ENCODE measurements at regions not wholly inside any gene's neighbourhood (a gene's known extent, or its start where the extent isn't known, plus 50 kb on each side); places are given as distances from the start of the nearest gene placed in this dataset.

DNA sequence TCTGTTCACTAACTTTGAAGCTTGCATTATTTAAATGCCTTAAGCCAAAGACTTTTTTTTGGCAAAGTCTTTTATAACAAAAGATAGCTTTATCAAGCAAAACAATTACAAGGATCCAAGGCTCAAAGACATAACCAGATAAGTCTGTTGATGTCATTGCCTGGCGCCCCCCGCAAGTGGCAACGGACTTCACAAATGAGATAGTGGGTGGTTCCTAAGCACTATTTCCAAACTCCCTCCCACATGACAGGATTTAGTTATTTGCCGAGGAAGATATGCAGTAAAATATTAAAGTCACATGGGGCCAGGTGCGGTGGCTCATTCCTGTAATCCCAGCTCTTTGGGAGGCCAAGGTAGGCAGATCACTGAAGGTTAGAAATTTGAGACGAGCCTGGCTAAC is 194.2 kb upstream of the DDI1 start:
- TF ChIP-seq CTCF (IDR thresholded peaks at IDR 0.05; ENCODE audit: low read depth, low read length), result no peak
- DNase-seq, result peak; percentile 26
- Histone ChIP-seq H3K36me3 (no peaks in the 10 kb centered on the region), H3K9me3 (no peaks in the 10 kb centered on the region), H3K4me1 (peaks cover 28% of the 10 kb centered on the region), H3K4me3 (ENCODE audit: low read depth, low read length) (peak overlapping the region; percentile 33), H3K27me3 (no peaks in the 10 kb centered on the region)

GRCh38 chr11:103842795-103843194 is 193.6 kb upstream of the DDI1 start:
- TF ChIP-seq CTCF (IDR thresholded peaks at IDR 0.05; ENCODE audit: low read depth, low read length), result no peak
- peak; percentile 54 for DNase-seq
- Histone ChIP-seq H3K4me1 (peaks cover 28% of the 10 kb centered on the region), H3K9me3 (no peaks in the 10 kb centered on the region), H3K36me3 (no peaks in the 10 kb centered on the region), H3K4me3 (ENCODE audit: low read depth, low read length) (peak overlapping the region; percentile 33; the same call in 1 of the 2 replicates), H3K27me3 (no peaks in the 10 kb centered on the region)

- H3K27me3 ChIP-seq, result no peaks in the 10 kb centered on the region
- H3K9me3 ChIP-seq, result no peaks in the 10 kb centered on the region
- H3K4me1 ChIP-seq, result peaks cover 28% of the 10 kb centered on the region
- no peaks in the 10 kb centered on the region for H3K36me3 ChIP-seq
- no peak overlapping the region for H3K4me3 ChIP-seq (ENCODE audit: low read depth, low read length)
- no peak for TF ChIP-seq CTCF (IDR thresholded peaks at IDR 0.05; ENCODE audit: low read depth, low read length)
- DNase-seq, result no peak
Measured at GRCh38 chr11:103844327-103845215, 191.9 kb upstream of the DDI1 start.

GRCh38 chr11:103845331-103845730 is 191.1 kb upstream of the DDI1 start:
- Histone ChIP-seq H3K9me3 (no peaks in the 10 kb centered on the region), H3K4me3 (ENCODE audit: low read depth, low read length) (no peak overlapping the region), H3K27me3 (no peaks in the 10 kb centered on the region), H3K4me1 (peaks cover 28% of the 10 kb centered on the region), H3K36me3 (no peaks in the 10 kb centered on the region)
- no peak for DNase-seq
- TF ChIP-seq CTCF (IDR thresholded peaks at IDR 0.05; ENCODE audit: low read depth, low read length), result no peak

DNA sequence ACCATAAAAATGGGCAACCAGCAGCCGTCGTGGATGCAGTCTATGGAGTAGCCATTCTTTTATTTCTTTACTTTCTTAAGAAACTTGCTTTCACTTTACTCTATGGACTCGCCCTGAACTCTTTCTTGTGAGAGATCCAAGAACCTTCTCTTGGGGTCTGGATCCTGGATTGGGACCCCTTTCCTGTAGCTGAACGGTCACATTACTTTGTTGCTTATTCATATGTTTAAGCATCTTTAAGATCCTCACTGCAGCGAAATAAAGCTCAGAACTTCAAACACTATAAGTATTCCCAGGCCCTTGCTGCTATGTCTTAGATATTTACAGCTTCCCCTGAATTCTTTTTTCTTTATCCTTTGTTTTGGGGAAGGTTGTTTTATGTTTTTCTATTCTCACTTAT is 187.8 kb upstream of the DDI1 start:
- Histone ChIP-seq H3K27me3 (no peaks in the 10 kb centered on the region), H3K9me3 (no peaks in the 10 kb centered on the region)
- no peak for TF ChIP-seq CTCF (IDR thresholded peaks at IDR 0.05; ENCODE audit: low read depth, low read length)

GRCh38 chr11:103849366-103849765 is 187.1 kb upstream of the DDI1 start:
- H3K36me3 ChIP-seq, result no peaks in the 10 kb centered on the region
- peaks cover 6% of the 10 kb centered on the region for H3K4me1 ChIP-seq
- no peak for TF ChIP-seq CTCF (IDR thresholded peaks at IDR 0.05; ENCODE audit: low read depth, low read length)
- no peaks in the 10 kb centered on the region for H3K27me3 ChIP-seq
- H3K4me3 ChIP-seq (ENCODE audit: low read depth, low read length), result no peak overlapping the region
- H3K9me3 ChIP-seq, result no peaks in the 10 kb centered on the region
- no peak for DNase-seq

More for the DNA sequence above, 187.8 kb upstream of the DDI1 start:
- Histone ChIP-seq H3K4me3 (ENCODE audit: low read depth, low read length) (no peak overlapping the region), H3K4me1 (peaks cover 13% of the 10 kb centered on the region), H3K36me3 (no peaks in the 10 kb centered on the region)
- no peak for DNase-seq

Data from BE2C (cell line).